Smooth muscle cell (in vitro differentiated cells): ENCODE measurements at regions not wholly inside any gene's neighbourhood (a gene's known extent, or its start where the extent isn't known, plus 50 kb on each side); places are given as distances from the start of the nearest gene placed in this dataset.
"Not testable (repeated sequence)": the region's sequence is repeated elsewhere in the genome, so short reads cannot be mapped to it uniquely, and the experiment has no call there.

Experiments used
- DNase-seq: peaks from one replicate; lab custom pipeline; 2025; ENCODE audit not compliant: unreplicated experiment; lab: John Stamatoyannopoulos, UW
- H2AFZ ChIP-seq: fragments of 200-600 bp; sonication (generic); 2 replicates; pipeline ENCODE4 v1.6.0; 2016; ENCODE audit warnings: antibody characterized with exemption, low read depth, mild to moderate bottlenecking
- H3F3A ChIP-seq: fragments of 200-600 bp; sonication (generic); 2 replicates; pipeline ENCODE4 v1.6.0; 2017; ENCODE audit warnings: antibody characterized with exemption, low read depth
- H3K27ac ChIP-seq: fragments of 200-600 bp; sonication (generic); 2 replicates; pipeline ENCODE4 v1.5.1; 2016; ENCODE audit warnings: low read depth, mild to moderate bottlenecking
- H3K27me3 ChIP-seq: fragments of 200-600 bp; sonication (generic); 2 replicates; pipeline ENCODE4 v1.6.1; 2016; ENCODE audit warnings: low read depth, mild to moderate bottlenecking
- H3K36me3 ChIP-seq: fragments of 200-600 bp; sonication (generic); 2 replicates; pipeline ENCODE4 v1.5.1; 2016; ENCODE audit warnings: low read depth
- H3K4me1 ChIP-seq: fragments of 200-600 bp; sonication (generic); 2 replicates; pipeline ENCODE4 v1.5.1; 2016; ENCODE audit warnings: low read depth
- H3K4me2 ChIP-seq: fragments of 200-600 bp; sonication (generic); 2 replicates; pipeline ENCODE4 v1.6.0; 2016; ENCODE audit warnings: mild to moderate bottlenecking
- H3K4me3 ChIP-seq: fragments of 200-600 bp; sonication (generic); 2 replicates; pipeline ENCODE4 v1.5.1; 2016; ENCODE audit warnings: mild to moderate bottlenecking
- H3K79me2 ChIP-seq: fragments of 200-600 bp; sonication (generic); 2 replicates; pipeline ENCODE4 v1.6.0; 2016; ENCODE audit warnings: low read depth, mild to moderate bottlenecking
- H3K9ac ChIP-seq: fragments of 200-600 bp; sonication (generic); 2 replicates; pipeline ENCODE4 v1.6.0; 2016; ENCODE audit warnings: low read depth
- H3K9me3 ChIP-seq: fragments of 200-600 bp; sonication (generic); replicated peaks from 2 replicates; pipeline ENCODE4 v1.5.1; 2016; ENCODE audit warnings: low read depth
- H4K20me1 ChIP-seq: fragments of 200-600 bp; sonication (generic); 2 replicates; pipeline ENCODE4 v1.6.0; 2016; ENCODE audit warnings: low read depth
- WGBS: methylation state at CpG from one replicate; pipeline ENCODE4 v1.1.7; 2016; ENCODE audit warnings: low lambda C conversion rate; 5-methylcytosine and 5-hydroxymethylcytosine counted together
- TF ChIP-seq, protein P1 (sequence below): fragments of 200-600 bp; sonication (generic); IDR thresholded peaks from 2 replicates; pipeline ENCODE4 v1.5.1; 2017; ENCODE audit warnings: borderline replicate concordance, mild to moderate bottlenecking, antibody characterized with exemption; ENCODE audit not compliant: insufficient read depth, poor library complexity, severe bottlenecking

GRCh38 chr2:48205137-48205798, 109.2 kb upstream of the FOXN2 start:
- Histone ChIP-seq H4K20me1 (no peaks in the 10 kb centered on the region), H3K27ac (no peak overlapping the region), H3K9ac (no peak overlapping the region), H3K27me3 (no peaks in the 10 kb centered on the region), H2AFZ (no peak overlapping the region), H3K36me3 (no peaks in the 10 kb centered on the region), H3K4me2 (no peak overlapping the region), H3K9me3 (no peaks in the 10 kb centered on the region), H3K4me1 (peaks cover 4% of the 10 kb centered on the region), H3K79me2 (no peaks in the 10 kb centered on the region), H3K4me3 (no peak overlapping the region), H3F3A (no peaks in the 10 kb centered on the region)
- DNase-seq, result no peak
- WGBS, result 86% methylated on average over 7 of the region's 7 CpGs
- TF ChIP-seq, protein P1, sequence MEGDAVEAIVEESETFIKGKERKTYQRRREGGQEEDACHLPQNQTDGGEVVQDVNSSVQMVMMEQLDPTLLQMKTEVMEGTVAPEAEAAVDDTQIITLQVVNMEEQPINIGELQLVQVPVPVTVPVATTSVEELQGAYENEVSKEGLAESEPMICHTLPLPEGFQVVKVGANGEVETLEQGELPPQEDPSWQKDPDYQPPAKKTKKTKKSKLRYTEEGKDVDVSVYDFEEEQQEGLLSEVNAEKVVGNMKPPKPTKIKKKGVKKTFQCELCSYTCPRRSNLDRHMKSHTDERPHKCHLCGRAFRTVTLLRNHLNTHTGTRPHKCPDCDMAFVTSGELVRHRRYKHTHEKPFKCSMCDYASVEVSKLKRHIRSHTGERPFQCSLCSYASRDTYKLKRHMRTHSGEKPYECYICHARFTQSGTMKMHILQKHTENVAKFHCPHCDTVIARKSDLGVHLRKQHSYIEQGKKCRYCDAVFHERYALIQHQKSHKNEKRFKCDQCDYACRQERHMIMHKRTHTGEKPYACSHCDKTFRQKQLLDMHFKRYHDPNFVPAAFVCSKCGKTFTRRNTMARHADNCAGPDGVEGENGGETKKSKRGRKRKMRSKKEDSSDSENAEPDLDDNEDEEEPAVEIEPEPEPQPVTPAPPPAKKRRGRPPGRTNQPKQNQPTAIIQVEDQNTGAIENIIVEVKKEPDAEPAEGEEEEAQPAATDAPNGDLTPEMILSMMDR, result no peak

DNA sequence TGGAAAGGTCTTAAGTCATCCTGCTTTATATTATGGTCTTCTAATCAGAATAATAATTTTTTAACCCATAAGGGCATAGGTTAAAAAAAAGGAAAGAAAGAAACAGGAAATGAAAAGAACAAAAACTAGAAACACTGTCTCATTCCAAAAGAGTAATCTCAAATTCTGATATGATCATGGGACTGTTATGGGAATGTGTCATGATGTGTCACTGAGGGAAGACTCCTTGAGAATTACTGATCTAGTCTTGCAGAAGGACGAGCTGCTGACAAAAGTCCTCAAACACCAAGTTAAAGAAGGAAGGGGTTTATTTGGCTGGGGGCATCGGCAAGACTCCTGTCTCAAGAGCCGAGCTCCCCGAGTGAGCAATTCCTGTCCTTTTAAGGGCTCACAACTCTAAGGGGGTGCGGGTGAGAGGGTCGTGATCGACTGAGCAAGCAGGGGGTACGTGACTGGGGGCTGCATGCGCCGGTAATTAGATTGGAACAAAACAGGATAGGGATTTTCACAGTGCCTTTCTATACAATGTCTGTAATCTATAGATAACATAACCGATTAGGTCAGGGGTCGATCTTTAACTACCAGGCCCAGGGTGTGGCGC, 108.3 kb upstream of the FOXN2 start:
- H3K36me3 ChIP-seq, H3K27ac ChIP-seq, H3K27me3 ChIP-seq, H4K20me1 ChIP-seq, H3K4me2 ChIP-seq, H2AFZ ChIP-seq, H3K9ac ChIP-seq, DNase-seq, H3K9me3 ChIP-seq, H3K4me1 ChIP-seq, H3F3A ChIP-seq, H3K79me2 ChIP-seq, H3K4me3 ChIP-seq: not testable (repeated sequence)
- WGBS, result 94% methylated on average over 13 of the region's 13 CpGs

DNA sequence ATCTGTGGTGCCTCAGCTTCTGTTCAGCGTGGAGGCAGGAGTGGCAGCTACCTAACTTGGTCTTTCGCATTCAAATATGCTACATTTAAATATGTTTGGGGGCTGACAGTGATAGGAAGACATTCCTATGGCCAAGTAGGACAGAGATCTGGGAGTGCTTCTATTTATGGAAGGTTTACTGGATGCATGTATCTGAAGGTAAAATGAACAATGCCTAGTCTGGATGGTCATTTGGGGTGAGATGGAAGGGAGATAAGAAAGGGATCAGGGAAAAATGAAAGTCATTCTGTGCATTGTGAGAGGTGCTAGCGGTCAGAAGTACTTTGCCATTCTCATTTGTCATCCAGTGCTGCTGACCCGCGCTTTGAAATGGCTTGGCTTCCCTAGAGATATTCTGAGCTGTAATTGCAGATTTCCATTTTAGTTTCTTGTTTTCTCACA, 107.3 kb upstream of the FOXN2 start:
- H3K4me2 ChIP-seq, result no peak overlapping the region
- peaks cover 4% of the 10 kb centered on the region for H3K4me1 ChIP-seq
- H3K27me3 ChIP-seq, result no peaks in the 10 kb centered on the region
- TF ChIP-seq, protein P1, result no peak
- H3K79me2 ChIP-seq, result no peaks in the 10 kb centered on the region
- no peaks in the 10 kb centered on the region for H4K20me1 ChIP-seq
- WGBS, result 63% methylated on average over 5 of the region's 5 CpGs
- H2AFZ ChIP-seq, result no peak overlapping the region
- no peaks in the 10 kb centered on the region for H3K36me3 ChIP-seq
- H3K27ac ChIP-seq, result no peak overlapping the region
- H3K9me3 ChIP-seq, result no peaks in the 10 kb centered on the region
- no peak for DNase-seq
- H3K4me3 ChIP-seq, result no peak overlapping the region
- H3F3A ChIP-seq, result no peaks in the 10 kb centered on the region
- H3K9ac ChIP-seq, result no peak overlapping the region

DNA sequence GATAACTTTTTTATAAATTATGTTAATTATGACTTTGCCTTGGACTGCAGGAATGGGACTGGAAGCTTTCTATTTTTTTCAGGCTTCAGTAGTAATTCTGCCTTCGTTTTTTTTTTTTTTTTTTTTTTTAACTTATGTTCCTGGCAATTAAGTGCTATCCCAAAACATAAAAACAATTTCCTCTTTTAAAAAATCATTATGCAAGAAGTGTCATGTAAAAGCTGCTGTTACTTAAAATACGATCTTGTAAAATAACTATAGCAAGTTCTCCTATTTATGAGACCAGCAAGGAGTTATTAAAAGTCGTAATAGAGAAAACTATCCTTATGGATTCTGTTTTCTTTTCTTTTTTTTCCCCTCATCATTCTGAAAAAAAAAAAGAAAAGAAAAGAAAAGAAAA, 106.6 kb upstream of the FOXN2 start:
- 75% methylated on average over 3 of the region's 3 CpGs for WGBS
- no peak overlapping the region for H2AFZ ChIP-seq
- no peaks in the 10 kb centered on the region for H4K20me1 ChIP-seq
- no peaks in the 10 kb centered on the region for H3K36me3 ChIP-seq
- no peak overlapping the region for H3K4me2 ChIP-seq
- no peaks in the 10 kb centered on the region for H3F3A ChIP-seq
- H3K27me3 ChIP-seq, result no peaks in the 10 kb centered on the region
- TF ChIP-seq, protein P1, result no peak
- no peaks in the 10 kb centered on the region for H3K9me3 ChIP-seq
- no peak for DNase-seq
- no peaks in the 10 kb centered on the region for H3K79me2 ChIP-seq
- H3K27ac ChIP-seq, result no peak overlapping the region
- H3K4me1 ChIP-seq, result peaks cover 4% of the 10 kb centered on the region
- H3K4me3 ChIP-seq, result no peak overlapping the region
- no peak overlapping the region for H3K9ac ChIP-seq
